Neural cell (in vitro differentiated cells): ENCODE measurements at regions not wholly inside any gene's neighbourhood (a gene's known extent, or its start where the extent isn't known, plus 50 kb on each side); places are given as distances from the start of the nearest gene placed in this dataset.

ENCODE experiments used
- H2AFZ ChIP-seq: fragments of 200-600, 300-800 bp; sonication (generic), shearing (Covaris generic); 2 replicates; pipeline ENCODE4 v1.6.0; 2014; ENCODE audit warnings: low read depth, mild to moderate bottlenecking, antibody characterized with exemption, low read length, moderate library complexity
- H3F3A ChIP-seq: fragments of 200-600 bp; shearing (Covaris generic); 2 replicates; pipeline ENCODE4 v1.6.1; 2016; ENCODE audit warnings: mild to moderate bottlenecking, moderate library complexity, mixed read lengths, antibody characterized with exemption, low read length; ENCODE audit not compliant: insufficient read depth, poor library complexity, severe bottlenecking
- H3K27ac ChIP-seq: fragments of 200-600, 300-800 bp; sonication (generic), shearing (Covaris generic); 2 replicates; pipeline ENCODE4 v1.5.1; 2014; ENCODE audit warnings: mild to moderate bottlenecking, low read length, moderate library complexity
- H3K27me3 ChIP-seq: fragments of 300-800, 200-600 bp; sonication (generic), shearing (Covaris generic); 2 replicates; pipeline ENCODE4 v1.6.0; 2014; ENCODE audit warnings: mild to moderate bottlenecking, low read depth, low read length, moderate library complexity; ENCODE audit not compliant: insufficient read depth
- H3K36me3 ChIP-seq: fragments of 300-800, 200-600 bp; sonication (generic), shearing (Covaris generic); 2 replicates; pipeline ENCODE4 v1.5.1; 2014; ENCODE audit warnings: mild to moderate bottlenecking, antibody characterized with exemption, low read length, moderate library complexity; ENCODE audit not compliant: insufficient read depth
- H3K4me2 ChIP-seq: fragments of 300-800, 200-600 bp; sonication (generic), shearing (Covaris generic); 2 replicates; pipeline ENCODE4 v1.6.0; 2014; ENCODE audit warnings: mild to moderate bottlenecking, low read length
- H3K4me3 ChIP-seq: fragments of 300-800, 200-600 bp; sonication (generic), shearing (Covaris generic); 2 replicates; pipeline ENCODE4 v1.5.1; 2014; ENCODE audit warnings: mild to moderate bottlenecking, low read length, moderate library complexity
- H3K79me2 ChIP-seq: fragments of 200-600 bp; shearing (Covaris generic); replicated peaks from 2 replicates; pipeline ENCODE4 v1.6.0; 2014; ENCODE audit warnings: mild to moderate bottlenecking, low read length, moderate library complexity; ENCODE audit not compliant: insufficient read depth
- H3K9ac ChIP-seq: fragments of 300-800, 200-600 bp; sonication (generic), shearing (Covaris generic); 2 replicates; pipeline ENCODE4 v1.6.1; 2016; ENCODE audit warnings: mild to moderate bottlenecking, low read length, mixed read lengths
- H3K9me2 ChIP-seq: fragments of 200-600 bp; shearing (Covaris generic); 2 replicates; pipeline ENCODE4 v1.6.1; 2016; ENCODE audit warnings: mild to moderate bottlenecking, low read length, mixed read lengths; ENCODE audit not compliant: insufficient read depth
- H3K9me3 ChIP-seq: fragments of 200-600, 300-800 bp; sonication (generic), shearing (Covaris generic); 2 replicates; pipeline ENCODE4 v1.6.1; 2016; ENCODE audit warnings: mild to moderate bottlenecking, mixed run types, low read length, moderate library complexity, mixed read lengths
- H4K20me1 ChIP-seq: fragments of 200-600 bp; shearing (Covaris generic); 2 replicates; pipeline ENCODE4 v1.6.1; 2016; ENCODE audit warnings: mild to moderate bottlenecking, mixed run types; ENCODE audit not compliant: insufficient read depth
- CTCF ChIP-seq: fragments of 450-650 bp; IDR thresholded peaks from 2 replicates; pipeline ENCODE4 v1.5.1; 2014; ENCODE audit warnings: antibody characterized with exemption, mild to moderate bottlenecking, moderate library complexity; ENCODE audit not compliant: poor library complexity, severe bottlenecking
- EP300 ChIP-seq: fragments of 450-650 bp; conservative IDR thresholded peaks from 2 replicates; pipeline ENCODE4 v1.6.1; 2014; ENCODE audit warnings: antibody characterized with exemption, mild to moderate bottlenecking, moderate library complexity; ENCODE audit not compliant: poor library complexity, severe bottlenecking
- EZH2 ChIP-seq: fragments of 200-600, 300-800 bp; shearing (Covaris generic), sonication (generic); IDR thresholded peaks from 2 replicates; pipeline ENCODE4 v1.6.1; 2014; ENCODE audit warnings: antibody characterized with exemption, low read length, borderline replicate concordance, mild to moderate bottlenecking; ENCODE audit not compliant: insufficient read depth, poor library complexity, severe bottlenecking
- MXI1 ChIP-seq: fragments of 450-650 bp; conservative IDR thresholded peaks from 2 replicates; pipeline ENCODE4 v1.6.1; 2014; ENCODE audit warnings: antibody characterized with exemption, mild to moderate bottlenecking; ENCODE audit not compliant: poor library complexity, severe bottlenecking
- POLR2AphosphoS5 ChIP-seq: IDR thresholded peaks from 2 replicates; pipeline ENCODE4 v1.6.1; 2012
- RAD21 ChIP-seq: fragments of 450-650 bp; conservative IDR thresholded peaks from 2 replicates; pipeline ENCODE4 v1.6.1; 2014; ENCODE audit warnings: antibody characterized with exemption, mild to moderate bottlenecking, moderate library complexity
- REST ChIP-seq: IDR thresholded peaks from 2 replicates; pipeline ENCODE4 v1.6.1; 2012; ENCODE audit warnings: borderline replicate concordance
- SMC3 ChIP-seq: fragments of 450-650 bp; conservative IDR thresholded peaks from 2 replicates; pipeline ENCODE4 v1.6.1; 2014; ENCODE audit warnings: antibody characterized with exemption, mild to moderate bottlenecking, moderate library complexity; ENCODE audit not compliant: poor library complexity
- TAF1 ChIP-seq: IDR thresholded peaks from 2 replicates; pipeline ENCODE4 v1.6.1; 2012; ENCODE audit warnings: low read depth
- small RNA-seq, 3 experiments: library from RNA; depleted of rRNA; stranded (forward); fragments of <200 nt; gene quantifications; one replicate each; pipeline ENCODE3, GENCODE V24; 2012

GRCh38 chr2:143822736-143823135, 693.5 kb downstream of the ARHGAP15 start:
- no peaks in the 10 kb centered on the region for H3K9me2 ChIP-seq
- TF ChIP-seq CTCF (no peak), REST (no peak), SMC3 (no peak), TAF1 (no peak), EZH2 (no peak), POLR2AphosphoS5 (no peak), RAD21 (no peak), MXI1 (no peak), EP300 (no peak)
- no peak overlapping the region for H3K4me2 ChIP-seq
- H4K20me1 ChIP-seq = no peaks in the 10 kb centered on the region
- H3K9me3 ChIP-seq = no peaks in the 10 kb centered on the region
- no peak overlapping the region for H3K27ac ChIP-seq
- H3K27me3 ChIP-seq = no peaks in the 10 kb centered on the region
- H3K9ac ChIP-seq = no peak overlapping the region
- H2AFZ ChIP-seq = no peak overlapping the region
- H3F3A ChIP-seq = no peaks in the 10 kb centered on the region
- H3K79me2 ChIP-seq = no peaks in the 10 kb centered on the region
- H3K4me3 ChIP-seq = no peak overlapping the region
- H3K36me3 ChIP-seq = no peaks in the 10 kb centered on the region

- Histone ChIP-seq H3K4me2 (no peak overlapping the region), H4K20me1 (no peaks in the 10 kb centered on the region), H3K9ac (no peak overlapping the region), H3K36me3 (no peaks in the 10 kb centered on the region), H3K79me2 (no peaks in the 10 kb centered on the region), H3K9me3 (no peaks in the 10 kb centered on the region), H2AFZ (no peak overlapping the region), H3K9me2 (no peaks in the 10 kb centered on the region), H3F3A (no peaks in the 10 kb centered on the region), H3K27ac (no peak overlapping the region), H3K27me3 (no peaks in the 10 kb centered on the region), H3K4me3 (no peak overlapping the region)
- no peak for TF ChIP-seq EZH2
Measured at GRCh38 chr2:143819764-143820163, 690.5 kb downstream of the ARHGAP15 start.

GRCh38 chr2:143819190-143819735, 690.0 kb downstream of the ARHGAP15 start:
- no peaks in the 10 kb centered on the region for H3F3A ChIP-seq
- H4K20me1 ChIP-seq = no peaks in the 10 kb centered on the region
- no peaks in the 10 kb centered on the region for H3K79me2 ChIP-seq
- no peak overlapping the region for H3K27ac ChIP-seq
- H3K4me3 ChIP-seq = no peak overlapping the region
- H3K4me2 ChIP-seq = no peak overlapping the region
- no peak overlapping the region for H2AFZ ChIP-seq
- no peaks in the 10 kb centered on the region for H3K9me2 ChIP-seq
- TF ChIP-seq TAF1 (no peak), MXI1 (no peak), POLR2AphosphoS5 (no peak), SMC3 (no peak)
- H3K27me3 ChIP-seq = no peaks in the 10 kb centered on the region
- no peaks in the 10 kb centered on the region for H3K36me3 ChIP-seq
- no peak overlapping the region for H3K9ac ChIP-seq
- H3K9me3 ChIP-seq = no peaks in the 10 kb centered on the region

Small RNA genes lying in the stretch of these regions (small RNA-seq; reads per million reads assigned to genes)
- 0 to 1.2 (median 0) reads per million in 3 experiments for gene RF00019
